ENCODE measurements at regions not wholly inside any gene's neighbourhood (a gene's known extent, or its start where the extent isn't known, plus 50 kb on each side); places are given as distances from the start of the nearest gene placed in this dataset.

GRCh38 chr20:39702701-39703349 is 740.7 kb downstream of the DHX35 start:
- Histone ChIP-seq H3K79me2 (ENCODE audit: insufficient read depth, low read length) (no peaks in the 10 kb centered on the region), H3K36me3 (ENCODE audit: low read length) (no peaks in the 10 kb centered on the region), H3K4me2 (ENCODE audit: low read depth, low read length, poor library complexity, severe bottlenecking) (no peak overlapping the region), H3K4me3 (ENCODE audit: insufficient read depth, low read length, poor library complexity, severe bottlenecking) (no peak overlapping the region), H3K27ac (ENCODE audit: low read depth, low read length) (no peak overlapping the region), H3K27me3 (ENCODE audit: low read length) (no peaks in the 10 kb centered on the region), H3K9me3 (ENCODE audit: insufficient read depth, low read length) (no peaks in the 10 kb centered on the region), H2AFZ (ENCODE audit: low read depth, low read length, severe bottlenecking) (no peak overlapping the region), H3K9ac (ENCODE audit: low read length) (no peak overlapping the region), H4K20me1 (ENCODE audit: low read depth, low read length) (no peaks in the 10 kb centered on the region), H3F3A (ENCODE audit: insufficient read depth) (no peaks in the 10 kb centered on the region), H3K9me2 (replicated peaks; ENCODE audit: insufficient read depth, low read length) (no peaks in the 10 kb centered on the region)
- TF ChIP-seq CTCF (IDR thresholded peaks at IDR 0.05; ENCODE audit: insufficient read depth, low read length, poor library complexity, severe bottlenecking) (no peak), EZH2phosphoT487 (conservative IDR thresholded peaks at IDR 0.05; ENCODE audit: low read length) (no peak)

GRCh38 chr20:39700528-39700927 is 738.4 kb downstream of the DHX35 start:
- H3K79me2 ChIP-seq (ENCODE audit: insufficient read depth, low read length): no peaks in the 10 kb centered on the region
- no peak overlapping the region for H3K4me2 ChIP-seq (ENCODE audit: low read depth, low read length, poor library complexity, severe bottlenecking)
- no peak for TF ChIP-seq CTCF (IDR thresholded peaks at IDR 0.05; ENCODE audit: insufficient read depth, low read length, poor library complexity, severe bottlenecking)
- TF ChIP-seq EZH2phosphoT487 (conservative IDR thresholded peaks at IDR 0.05; ENCODE audit: low read length): no peak
- H3F3A ChIP-seq (ENCODE audit: insufficient read depth): no peaks in the 10 kb centered on the region
- H3K9me2 ChIP-seq (replicated peaks; ENCODE audit: insufficient read depth, low read length): no peaks in the 10 kb centered on the region
- no peaks in the 10 kb centered on the region for H4K20me1 ChIP-seq (ENCODE audit: low read depth, low read length)
- no peaks in the 10 kb centered on the region for H3K27me3 ChIP-seq (ENCODE audit: low read length)
- no peak overlapping the region for H2AFZ ChIP-seq (ENCODE audit: low read depth, low read length, severe bottlenecking)
- H3K36me3 ChIP-seq (ENCODE audit: low read length): no peaks in the 10 kb centered on the region
- no peaks in the 10 kb centered on the region for H3K9me3 ChIP-seq (ENCODE audit: insufficient read depth, low read length)
- H3K9ac ChIP-seq (ENCODE audit: low read length): no peak overlapping the region
- H3K4me3 ChIP-seq (ENCODE audit: insufficient read depth, low read length, poor library complexity, severe bottlenecking): no peak overlapping the region
- no peak overlapping the region for H3K27ac ChIP-seq (ENCODE audit: low read depth, low read length)

GRCh38 chr20:39699166-39699725 is 737.1 kb downstream of the DHX35 start:
- H3K9ac ChIP-seq (ENCODE audit: low read length): no peak overlapping the region
- no peaks in the 10 kb centered on the region for H3F3A ChIP-seq (ENCODE audit: insufficient read depth)
- no peak overlapping the region for H2AFZ ChIP-seq (ENCODE audit: low read depth, low read length, severe bottlenecking)
- H3K36me3 ChIP-seq (ENCODE audit: low read length): no peaks in the 10 kb centered on the region
- H3K9me3 ChIP-seq (ENCODE audit: insufficient read depth, low read length): no peaks in the 10 kb centered on the region
- H3K4me3 ChIP-seq (ENCODE audit: insufficient read depth, low read length, poor library complexity, severe bottlenecking): no peak overlapping the region
- no peaks in the 10 kb centered on the region for H3K79me2 ChIP-seq (ENCODE audit: insufficient read depth, low read length)
- H3K27ac ChIP-seq (ENCODE audit: low read depth, low read length): no peak overlapping the region
- TF ChIP-seq EZH2phosphoT487 (conservative IDR thresholded peaks at IDR 0.05; ENCODE audit: low read length) (no peak), CTCF (IDR thresholded peaks at IDR 0.05; ENCODE audit: insufficient read depth, low read length, poor library complexity, severe bottlenecking) (no peak)
- no peaks in the 10 kb centered on the region for H4K20me1 ChIP-seq (ENCODE audit: low read depth, low read length)
- H3K4me2 ChIP-seq (ENCODE audit: low read depth, low read length, poor library complexity, severe bottlenecking): no peak overlapping the region
- H3K9me2 ChIP-seq (replicated peaks; ENCODE audit: insufficient read depth, low read length): no peaks in the 10 kb centered on the region
- no peaks in the 10 kb centered on the region for H3K27me3 ChIP-seq (ENCODE audit: low read length)

Measured in SU-DHL-6 (cell line).